ENCODE measurements at regions not wholly inside any gene's neighbourhood (a gene's known extent, or its start where the extent isn't known, plus 50 kb on each side); places are given as distances from the start of the nearest gene placed in this dataset.

DNA sequence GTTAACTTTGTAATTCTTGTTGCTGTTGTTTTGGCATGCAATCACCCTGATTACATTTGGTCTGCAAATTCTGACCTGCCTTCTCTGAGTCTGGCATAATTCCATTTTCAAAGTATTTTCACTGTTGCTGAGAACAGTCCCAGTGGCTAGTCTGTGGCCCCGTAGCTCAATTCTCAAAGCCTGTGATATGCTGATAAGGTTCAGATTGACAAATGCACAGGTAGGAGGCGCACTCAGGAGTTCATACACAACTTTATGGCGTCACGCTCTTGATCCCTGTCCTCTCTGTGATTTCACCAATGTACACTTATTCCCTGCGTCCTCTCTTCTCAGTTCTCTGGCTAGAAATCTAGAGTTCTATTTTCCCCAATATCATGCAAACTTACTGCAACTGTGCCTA, 376.6 kb upstream of the SLCO3A1 start:
- DNase-seq: no peak

DNA sequence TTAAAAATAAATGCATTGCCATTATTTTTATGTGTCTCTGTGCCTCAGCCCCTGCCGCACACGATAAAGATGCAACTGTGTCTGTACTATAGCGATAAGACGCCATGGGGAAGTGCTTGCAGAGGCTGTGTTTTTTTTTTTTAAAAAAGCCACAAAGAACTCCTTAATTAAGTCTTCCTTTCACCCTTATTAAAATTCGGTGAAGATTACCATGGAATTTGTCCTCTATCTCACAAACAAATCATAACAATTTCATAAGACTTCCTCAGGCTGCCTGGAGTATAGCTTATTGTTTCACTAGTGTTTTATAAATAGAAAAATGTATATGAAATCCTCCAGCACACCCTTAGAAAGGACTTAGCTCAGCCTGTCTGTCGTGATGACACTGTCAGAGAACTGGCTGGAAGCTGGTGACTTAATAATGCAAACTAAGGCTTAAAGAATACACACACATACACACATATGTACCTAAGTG, 374.8 kb upstream of the SLCO3A1 start:
- no peak for DNase-seq

- DNase-seq: no peak
Observed at GRCh38 chr15:91480426-91480825, 373.1 kb upstream of the SLCO3A1 start.

- DNase-seq: no peak
Observed at GRCh38 chr15:91482799-91483198, 370.7 kb upstream of the SLCO3A1 start.

DNA sequence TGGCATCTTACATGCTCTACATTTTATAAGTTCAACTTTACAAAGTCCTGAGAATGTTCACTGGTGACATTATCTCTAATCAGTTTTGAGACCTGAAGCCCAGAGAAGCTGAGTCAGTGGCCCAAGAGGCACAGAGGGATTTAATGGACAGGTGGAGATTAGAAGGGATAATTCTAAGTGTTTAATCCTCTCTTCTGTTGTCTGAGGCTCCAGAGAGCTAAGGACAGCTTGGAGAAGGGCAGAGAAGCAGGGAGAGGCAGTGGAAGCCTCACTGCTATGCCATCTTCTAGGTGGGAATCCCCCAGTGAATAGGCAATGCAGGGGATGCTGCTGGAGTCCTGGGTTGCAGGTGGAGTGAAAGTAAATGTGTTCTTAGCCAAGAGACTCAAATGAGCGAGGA, 369.4 kb upstream of the SLCO3A1 start:
- DNase-seq: no peak

DNA sequence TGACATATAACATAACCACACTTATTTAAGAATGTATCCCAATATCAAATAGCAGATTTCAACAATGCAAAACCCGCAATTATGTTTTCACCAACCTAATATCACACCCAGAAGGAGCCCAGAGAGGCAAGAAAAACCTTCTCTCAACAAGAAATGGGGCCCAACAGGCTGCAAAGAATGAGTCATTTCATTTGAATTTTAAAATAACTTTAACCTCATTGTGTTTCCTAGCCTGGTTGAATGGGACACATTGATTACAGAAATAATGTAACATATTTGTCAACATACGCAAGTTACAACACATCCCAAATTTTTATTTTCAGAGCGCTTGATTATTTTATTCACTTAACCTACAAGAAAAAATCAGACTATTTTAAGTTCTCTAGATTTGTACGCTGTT, 365.1 kb upstream of the SLCO3A1 start:
- DNase-seq: no peak

DNA sequence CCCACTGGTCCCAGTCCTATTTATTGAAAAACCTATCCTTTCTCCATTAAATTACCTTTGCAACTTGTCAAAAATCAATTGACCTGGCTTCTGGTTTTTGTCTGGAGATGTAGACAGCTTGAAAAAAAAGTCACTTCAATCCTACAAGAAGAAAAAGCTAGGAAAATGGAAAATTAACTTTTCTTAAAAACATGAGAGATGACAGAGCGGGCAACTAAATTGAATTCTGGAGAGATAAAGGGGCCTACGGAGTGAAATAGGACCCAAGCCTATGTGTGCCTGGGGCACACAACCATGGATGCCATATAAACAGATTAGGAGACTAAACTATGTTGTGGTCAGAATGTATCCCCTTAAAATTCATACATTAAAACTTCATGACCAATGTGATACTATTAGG, 363.3 kb upstream of the SLCO3A1 start:
- DNase-seq: no peak

DNA sequence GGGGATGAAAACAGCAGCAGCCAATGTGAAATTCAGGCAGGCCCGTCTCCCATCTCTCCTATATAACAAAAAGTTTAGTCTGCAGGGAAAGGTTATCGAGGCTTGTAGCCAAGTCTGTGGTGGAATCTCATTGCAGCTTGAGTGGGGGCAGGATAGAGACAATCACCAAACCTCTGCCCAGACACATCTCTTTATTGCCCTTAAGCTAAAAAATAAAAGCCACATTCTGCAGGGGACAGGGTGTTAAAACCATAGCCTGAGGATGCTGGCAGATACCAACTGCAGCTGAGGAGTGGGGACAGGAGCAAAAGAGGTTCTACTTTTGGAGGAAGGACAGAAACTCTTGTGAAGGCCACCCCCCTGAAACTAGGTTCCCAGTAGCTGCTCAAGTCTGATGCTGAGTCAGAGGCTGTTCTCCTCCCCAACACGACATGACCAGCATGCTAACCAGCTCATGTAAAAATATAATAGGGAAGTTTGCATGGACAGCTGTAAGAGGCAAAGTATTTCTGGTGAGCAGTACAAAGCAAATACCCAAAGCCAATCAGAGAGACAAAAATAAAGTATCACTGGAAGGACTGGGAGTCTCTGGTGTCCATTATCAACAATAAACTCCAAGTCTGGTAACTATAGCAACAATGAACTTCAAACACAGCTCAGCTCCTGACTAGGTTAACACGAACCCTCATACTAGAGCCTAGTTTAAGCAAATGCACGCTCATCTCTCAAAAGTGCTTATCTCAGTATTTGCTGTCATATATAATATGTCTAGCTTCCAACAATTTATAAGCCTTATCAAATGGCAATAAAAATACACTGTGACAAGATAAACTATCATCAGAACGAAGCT, 362.2 kb upstream of the SLCO3A1 start:
- no peak for DNase-seq

DNA sequence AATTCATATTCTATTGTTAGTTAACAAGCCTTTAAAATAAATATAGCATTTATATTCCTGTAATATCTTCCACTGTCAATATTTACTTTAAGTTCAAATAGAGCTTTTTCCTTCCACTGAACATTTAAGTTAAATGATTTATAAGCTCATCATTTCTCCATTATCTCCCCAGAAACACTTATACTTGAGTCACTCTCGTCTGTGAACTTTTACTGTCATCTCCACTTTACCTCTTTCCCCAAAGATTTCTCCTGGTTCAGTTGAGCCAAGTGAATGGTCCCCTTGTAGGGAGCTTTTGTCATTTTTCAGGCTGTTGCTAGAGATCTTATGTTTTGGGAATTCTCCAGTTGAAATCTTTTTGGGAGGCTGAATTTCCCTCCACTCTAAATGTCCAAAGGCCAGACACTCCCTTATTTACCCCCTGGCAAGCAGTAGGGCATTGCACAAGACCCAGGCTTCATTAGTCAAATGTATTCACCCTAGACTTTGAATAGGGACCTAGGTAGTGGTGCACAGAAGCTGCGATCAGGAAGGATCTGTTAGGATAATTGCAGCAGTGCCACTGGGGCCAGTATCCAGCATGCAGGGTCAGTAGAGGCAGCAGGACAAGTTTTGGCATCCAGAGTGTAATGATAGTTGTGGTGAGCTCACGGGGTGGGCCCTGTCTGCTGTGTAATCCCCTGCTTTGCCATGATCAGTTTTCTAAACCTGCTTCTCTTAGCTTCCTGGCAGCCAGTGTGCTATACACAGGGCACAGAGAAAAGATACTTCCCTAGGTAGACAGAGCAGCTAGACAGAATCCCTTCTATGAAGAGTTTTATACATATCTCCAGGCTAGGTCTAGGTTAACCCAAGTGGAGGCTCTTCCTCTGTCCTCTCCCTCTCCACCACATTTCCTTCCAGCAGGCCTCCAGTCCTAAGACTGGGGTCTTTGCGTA, 356.5 kb upstream of the SLCO3A1 start:
- no peak for DNase-seq

DNA sequence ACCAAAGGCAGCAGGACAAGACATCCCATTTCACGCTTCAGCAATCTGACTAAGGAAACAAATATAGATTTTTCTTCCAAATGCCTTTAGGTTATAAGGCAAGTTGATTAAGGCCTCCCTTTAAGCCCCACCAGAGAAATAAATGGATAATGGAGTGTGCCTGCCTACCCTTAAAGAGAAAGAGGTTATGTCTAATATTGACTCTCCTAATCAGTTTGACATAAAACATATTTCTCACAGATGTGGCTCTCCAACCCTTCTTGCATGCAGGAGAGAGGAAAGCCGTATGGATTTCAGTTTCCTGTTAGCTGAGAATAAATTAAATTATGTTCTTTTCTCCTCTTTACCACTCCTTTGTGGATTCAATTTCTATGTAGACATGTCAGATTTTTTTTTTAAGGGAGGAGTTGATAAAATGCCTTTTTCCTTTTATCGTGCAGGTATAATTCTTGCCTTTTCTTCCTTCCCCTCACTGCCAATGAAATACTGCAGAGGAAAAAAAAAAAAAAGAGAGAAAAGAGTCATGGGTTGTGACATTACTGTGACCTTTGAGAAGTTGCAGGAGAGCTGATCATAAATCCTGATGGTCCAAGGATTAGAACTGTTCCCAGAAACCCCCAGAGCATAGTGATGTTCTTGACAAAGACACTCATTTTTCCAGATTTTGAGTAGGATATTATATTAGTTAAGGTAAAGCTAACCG, 355.3 kb upstream of the SLCO3A1 start:
- no peak for DNase-seq

DNA sequence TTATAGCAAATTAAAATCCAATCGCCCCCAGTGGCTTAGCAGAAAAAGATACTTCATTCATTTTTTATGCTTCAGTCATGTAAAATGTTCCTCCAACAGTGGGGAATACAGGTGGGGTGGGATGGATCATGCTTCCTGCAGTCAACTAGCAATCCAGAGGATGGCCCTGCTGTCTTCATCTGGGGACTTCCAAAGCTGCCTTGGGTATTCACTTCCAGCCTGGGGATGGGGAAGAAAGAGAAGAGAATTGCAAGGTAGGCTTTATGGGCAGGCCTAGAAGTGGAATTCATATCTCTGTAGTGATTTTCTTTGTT, 354.8 kb upstream of the SLCO3A1 start:
- DNase-seq: no peak

- no peak for DNase-seq
Observed at GRCh38 chr15:91499774-91500383, 353.6 kb upstream of the SLCO3A1 start.

- DNase-seq: no peak
Observed at GRCh38 chr15:91508633-91509032, 344.9 kb upstream of the SLCO3A1 start.

DNA sequence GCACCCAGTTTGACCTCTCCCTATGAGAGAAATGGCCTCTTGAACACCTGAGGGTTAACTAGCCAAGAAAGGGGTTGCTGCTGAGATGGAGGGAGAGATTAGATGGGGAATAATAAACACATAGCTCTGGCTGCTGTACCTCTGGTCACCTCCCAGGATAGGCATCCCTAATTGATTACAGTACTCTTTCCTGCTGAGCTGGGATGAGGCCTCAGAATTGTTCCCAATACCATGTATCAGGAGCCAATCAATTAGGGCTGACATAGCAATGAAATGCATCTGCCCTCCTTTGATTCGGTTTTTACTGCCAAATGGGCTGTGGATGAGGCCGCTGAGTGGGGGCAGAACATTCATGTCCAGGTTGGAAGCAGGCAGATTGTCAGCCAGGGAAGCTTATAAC, 339.4 kb upstream of the SLCO3A1 start:
- DNase-seq: no peak

DNA sequence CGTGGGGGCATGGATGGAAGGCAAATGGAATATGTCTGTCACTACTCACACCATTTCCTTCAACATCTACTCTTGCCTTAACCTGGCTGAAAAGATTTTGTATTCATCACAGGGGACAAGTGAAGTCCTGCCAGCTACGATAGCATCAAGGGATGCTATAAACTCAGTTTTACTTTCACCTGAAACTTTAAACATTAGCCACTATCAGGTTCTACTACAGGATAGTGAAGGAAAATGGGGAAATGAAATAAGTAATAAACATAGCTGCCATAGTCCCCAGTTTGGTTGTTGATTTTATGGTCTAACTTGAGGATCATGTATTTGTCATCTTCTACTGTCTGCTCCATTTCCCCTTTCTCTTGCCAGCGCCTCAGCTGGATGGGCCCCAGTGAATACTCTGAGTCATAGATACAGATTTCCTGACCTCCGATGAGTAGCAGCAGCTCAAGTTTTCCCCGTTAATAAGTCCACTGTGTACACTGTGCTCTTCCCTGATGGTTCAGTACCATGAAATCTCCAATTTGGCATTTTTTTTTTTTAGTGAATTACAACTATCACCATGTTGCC, 338.2 kb upstream of the SLCO3A1 start:
- DNase-seq: no peak

DNA sequence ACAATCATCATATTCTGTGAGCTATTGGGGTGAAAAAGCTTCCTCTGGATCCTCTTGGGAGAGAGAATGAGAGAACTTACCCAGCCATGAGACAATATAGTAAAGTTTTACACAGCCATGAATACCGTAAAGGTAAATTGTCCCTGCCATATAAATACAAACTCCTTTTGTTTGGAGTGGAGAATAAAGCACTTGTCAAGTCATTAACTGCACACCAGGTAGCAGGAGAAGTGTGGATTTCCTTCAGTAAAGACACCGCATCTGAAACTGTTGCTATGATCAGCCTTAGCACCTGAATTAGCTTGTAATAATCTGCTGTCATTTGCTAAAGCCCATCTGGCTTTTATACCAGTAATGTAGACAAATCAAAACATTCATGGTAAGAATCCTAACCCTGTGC, 336.6 kb upstream of the SLCO3A1 start:
- DNase-seq: no peak

DNA sequence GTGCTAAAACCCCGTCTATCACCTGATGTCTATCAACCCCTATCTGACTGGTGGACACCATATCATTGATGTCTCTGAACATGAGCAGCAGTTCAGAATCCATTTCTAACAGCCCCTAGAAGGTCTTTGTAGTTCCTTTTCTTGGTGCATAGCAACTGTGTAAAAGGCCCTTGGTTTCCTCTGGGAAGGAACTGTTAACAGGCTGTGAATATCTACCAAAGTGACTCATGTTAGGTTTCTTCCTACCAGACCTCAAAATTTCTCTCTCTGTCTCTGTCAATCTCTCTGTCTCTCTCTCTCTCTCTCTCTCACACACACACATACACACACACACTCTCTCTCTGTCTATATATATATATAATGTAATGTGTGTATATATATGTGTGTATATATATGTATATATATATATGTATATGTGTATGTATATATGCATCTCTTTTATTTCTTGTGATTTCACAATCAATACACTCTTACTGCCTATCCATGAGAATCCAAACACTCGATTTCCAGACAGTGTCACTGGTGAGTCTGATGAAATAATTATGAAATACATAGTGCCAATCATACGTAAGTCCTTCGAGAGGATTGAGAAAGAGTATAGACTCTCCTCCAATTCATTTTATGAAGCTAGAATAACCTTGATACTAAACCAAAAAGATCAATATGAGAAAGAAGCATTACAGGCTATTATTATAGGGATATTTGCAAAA, 335.9 kb upstream of the SLCO3A1 start:
- no peak for DNase-seq

GRCh38 chr15:91520850-91521249, 332.7 kb upstream of the SLCO3A1 start:
- DNase-seq: no peak

DNA sequence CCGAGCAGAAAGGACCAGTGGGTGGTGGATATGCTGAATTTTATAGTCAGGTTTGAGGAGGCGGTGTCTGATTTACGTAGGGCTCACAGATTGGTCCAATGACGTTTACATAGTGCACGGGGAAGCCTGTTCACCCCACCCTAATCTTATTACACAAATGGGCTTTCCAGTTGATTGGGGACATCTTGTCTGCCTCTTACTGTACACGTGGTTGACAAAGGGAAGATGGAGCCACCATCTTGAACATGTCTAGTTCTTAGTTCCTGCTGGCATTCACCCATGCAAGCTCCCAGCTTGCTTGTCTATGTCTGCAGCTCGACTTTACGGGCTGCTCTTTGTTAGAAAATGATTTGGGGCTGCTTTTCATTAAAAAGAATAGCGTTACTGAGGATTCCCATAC, 332.0 kb upstream of the SLCO3A1 start:
- no peak for DNase-seq

GRCh38 chr15:91521996-91522395, 331.5 kb upstream of the SLCO3A1 start:
- no peak for DNase-seq

GRCh38 chr15:91522605-91523332, 330.7 kb upstream of the SLCO3A1 start:
- DNase-seq: no peak

All from 8988T (cell line).